Posterior vena cava (tissue), 2 donors: ENCODE measurements at regions not wholly inside any gene's neighbourhood (a gene's known extent, or its start where the extent isn't known, plus 50 kb on each side); places are given as distances from the start of the nearest gene placed in this dataset.

ENCODE experiments used
- DNase-seq: peaks from one replicate; pipeline ENCODE4 v3.0.0-alpha.2; 2020; ENCODE audit warnings: low spot score
- intact Hi-C, 2 donors: fragments of 100-400 bp; cut with DNase I; formaldehyde crosslinking; loops; one replicate each; pipeline versions ENCODE4 v1.14.1 to v1.14.2; 2022 to 2023
- donor health status: DM: yes; HTN: yes; CAD: no.
- donor health status: DM: yes; HTN: yes; CAD: no.

GRCh38 chr10:21032587-21033319 lies 135.6 kb upstream of the NEBL start:
- intact Hi-C loops: no loop called here
- DNase-seq: no peak

GRCh38 chr10:21031232-21031795 lies 134.2 kb upstream of the NEBL start:
- intact Hi-C loops: no loop called here
- DNase-seq: no peak

GRCh38 chr10:21030091-21030490 lies 133.0 kb upstream of the NEBL start:
- no peak for DNase-seq
- intact Hi-C loops: no loop called here

- DNase-seq: no peak
- intact Hi-C loops: no loop called here
Measured at GRCh38 chr10:21022821-21023220, 125.7 kb upstream of the NEBL start.

GRCh38 chr10:21021843-21022594 lies 124.9 kb upstream of the NEBL start:
- DNase-seq: no peak
- intact Hi-C loops: no loop called here

GRCh38 chr10:21021231-21021630 lies 124.1 kb upstream of the NEBL start:
- no peak for DNase-seq
- intact Hi-C loops: no loop called here

- no peak for DNase-seq
- intact Hi-C loops: no loop called here
Measured at GRCh38 chr10:21020545-21020944, 123.4 kb upstream of the NEBL start.

- no peak for DNase-seq
- intact Hi-C loops: no loop called here
Measured at GRCh38 chr10:21019436-21019835, 122.3 kb upstream of the NEBL start.

- no peak for DNase-seq
- intact Hi-C loops: no loop called here
Measured at GRCh38 chr10:21015851-21016250, 118.7 kb upstream of the NEBL start.

GRCh38 chr10:21014141-21014540 lies 117.0 kb upstream of the NEBL start:
- intact Hi-C loops: no loop called here
- no peak for DNase-seq

- DNase-seq: no peak
- intact Hi-C loops: no loop called here
Measured at GRCh38 chr10:21011433-21012018, 114.4 kb upstream of the NEBL start.

GRCh38 chr10:21010615-21011014 lies 113.5 kb upstream of the NEBL start:
- intact Hi-C loops: no loop called here
- no peak for DNase-seq

GRCh38 chr10:21003240-21003822 lies 106.2 kb upstream of the NEBL start:
- intact Hi-C loops: no loop called here
- DNase-seq: no peak

- intact Hi-C loops: no loop called here
- no peak for DNase-seq
Measured at GRCh38 chr10:21002091-21002878, 105.2 kb upstream of the NEBL start.

GRCh38 chr10:20999699-21000098 lies 102.6 kb upstream of the NEBL start:
- intact Hi-C loops: no loop called here

GRCh38 chr10:20998036-20998435 lies 100.9 kb upstream of the NEBL start:
- no peak for DNase-seq
- intact Hi-C loops: no loop called here

More at GRCh38 chr10:20999699-21000098, 102.6 kb upstream of the NEBL start:
- no peak for DNase-seq

- intact Hi-C loops: no loop called here
- no peak for DNase-seq
Measured at GRCh38 chr10:20995123-20995987, 98.2 kb upstream of the NEBL start.

GRCh38 chr10:20993830-20994527 lies 96.9 kb upstream of the NEBL start:
- intact Hi-C loops: no loop called here
- DNase-seq: no peak
